Stimulated activated CD8-positive, alpha-beta memory T cell treated with anti-CD3 and anti-CD28 coated beads, Interleukin-7, amount 100 ng/mL, for 24 hours (primary cell): ENCODE measurements at regions not wholly inside any gene's neighbourhood (a gene's known extent, or its start where the extent isn't known, plus 50 kb on each side); places are given as distances from the start of the nearest gene placed in this dataset.
A peak's percentile ranks its signal among the peaks of the same experiment; 100 is the strongest.
"Not testable (repeated sequence)": the region's sequence is repeated elsewhere in the genome, so short reads cannot be mapped to it uniquely, and the experiment has no call there.

Source experiments
- DNase-seq: peaks from one replicate; pipeline ENCODE4 v3.0.0-alpha.2; 2020; ENCODE audit warnings: low read depth

GRCh38 chr9:78438780-78439179 lies 141.9 kb downstream of the PSAT1 start:
- no peak for DNase-seq

GRCh38 chr9:78439190-78439865 lies 142.4 kb downstream of the PSAT1 start:
- DNase-seq: peak; percentile 14

- no peak for DNase-seq
These were observed 143.2 kb downstream of the PSAT1 start for GRCh38 chr9:78439866-78440830.

GRCh38 chr9:78441396-78441795 lies 144.5 kb downstream of the PSAT1 start:
- DNase-seq: no peak

GRCh38 chr9:78441822-78442431 lies 145.0 kb downstream of the PSAT1 start:
- no peak for DNase-seq

- not testable (repeated sequence) for DNase-seq
These were observed 145.7 kb downstream of the PSAT1 start for GRCh38 chr9:78442577-78442976.

- DNase-seq: no peak
These were observed 147.0 kb downstream of the PSAT1 start for GRCh38 chr9:78443946-78444345.

GRCh38 chr9:78448960-78449673 lies 152.2 kb downstream of the PSAT1 start:
- DNase-seq: no peak

GRCh38 chr9:78453450-78453849 lies 156.5 kb downstream of the PSAT1 start:
- DNase-seq: no peak

GRCh38 chr9:78462611-78463010 lies 165.7 kb downstream of the PSAT1 start:
- DNase-seq: no peak

GRCh38 chr9:78463750-78464149 lies 166.8 kb downstream of the PSAT1 start:
- DNase-seq: no peak

GRCh38 chr9:78468231-78468630 lies 171.3 kb downstream of the PSAT1 start:
- no peak for DNase-seq

GRCh38 chr9:78468974-78469576 lies 172.2 kb downstream of the PSAT1 start:
- DNase-seq: no peak

GRCh38 chr9:78470216-78470615 lies 173.3 kb downstream of the PSAT1 start:
- no peak for DNase-seq

- DNase-seq: no peak
These were observed 173.8 kb downstream of the PSAT1 start for GRCh38 chr9:78470741-78471140.

- DNase-seq: no peak
These were observed 175.2 kb downstream of the PSAT1 start for GRCh38 chr9:78472111-78472510.

GRCh38 chr9:78479441-78479840 lies 182.5 kb downstream of the PSAT1 start:
- DNase-seq: no peak

- no peak for DNase-seq
These were observed 189.7 kb downstream of the PSAT1 start for GRCh38 chr9:78486661-78487060.

GRCh38 chr9:78490231-78490630 lies 193.3 kb downstream of the PSAT1 start:
- no peak for DNase-seq

GRCh38 chr9:78491402-78491801 lies 194.5 kb downstream of the PSAT1 start:
- no peak for DNase-seq

GRCh38 chr9:78493166-78493742 lies 196.3 kb downstream of the PSAT1 start:
- no peak for DNase-seq
